IMR-90 (cell line): ENCODE measurements at regions not wholly inside any gene's neighbourhood (a gene's known extent, or its start where the extent isn't known, plus 50 kb on each side); places are given as distances from the start of the nearest gene placed in this dataset.

Experiments used
- ATAC-seq: fragments of 200-7000 bp; cut with Tn5 transposase; 2 replicates; pipeline ENCODE4 v1.9.1; 2020; ENCODE audit warnings: low read depth, mild to moderate bottlenecking, moderate library complexity
- BruUV-seq: library from RNA; stranded (reverse); fragments of 400-500 nt; replicated peaks from 2 replicates; lab custom pipeline; 2021; lab: Mats Ljungman, UMichigan
- CTCF ChIA-PET: fragments of 300-600 bp; formaldehyde crosslinking; extraction: SDS; loops from one replicate; lab custom pipeline; 2021; ENCODE audit warnings: antibody characterized with exemption; lab: Yijun Ruan, JAX
- POLR2A ChIA-PET: fragments of 300-600 bp; sonication (Branson Sonifier 250); formaldehyde crosslinking; loops from one replicate; lab custom pipeline; 2022; ENCODE audit warnings: antibody characterized with exemption; ENCODE audit not compliant: unreplicated experiment; lab: Charles Lee
- DNase-seq: peaks from one replicate; pipeline ENCODE4 v3.0.0; 2013
- H2AFZ ChIP-seq: replicated peaks from 2 replicates; pipeline ENCODE3; 2013; ENCODE audit warnings: low read length, mild to moderate bottlenecking; ENCODE audit not compliant: poor library complexity
- H2AK5ac ChIP-seq: 2 replicates; pipeline ENCODE4 v1.6.1; 2013; ENCODE audit warnings: low read depth, low read length, inconsistent platforms
- H2AK9ac ChIP-seq: replicated peaks from 2 replicates; pipeline ENCODE3; 2013; ENCODE audit warnings: mild to moderate bottlenecking, low read depth, low read length, moderate library complexity; ENCODE audit not compliant: poor library complexity
- H2BK120ac ChIP-seq: 2 replicates; pipeline ENCODE4 v1.6.1; 2013; ENCODE audit warnings: low read depth, low read length, inconsistent platforms
- H2BK15ac ChIP-seq: 3 replicates; pipeline ENCODE4 v1.6.1; 2013; ENCODE audit warnings: low read depth, low read length, inconsistent platforms
- H2BK20ac ChIP-seq: 2 replicates; pipeline ENCODE4 v1.6.1; 2013; ENCODE audit warnings: low read depth, mild to moderate bottlenecking, inconsistent platforms, low read length, moderate library complexity
- H2BK5ac ChIP-seq: 2 replicates; pipeline ENCODE4 v1.6.1; 2013; ENCODE audit warnings: mild to moderate bottlenecking, low read depth, low read length, inconsistent platforms; ENCODE audit not compliant: poor library complexity, severe bottlenecking
- H3K14ac ChIP-seq: replicated peaks from 2 replicates; pipeline ENCODE4 v1.6.1; 2013; ENCODE audit warnings: low read depth, low read length, inconsistent platforms
- H3K18ac ChIP-seq: 2 replicates; pipeline ENCODE4 v1.6.1; 2013; ENCODE audit warnings: low read depth, low read length, control low read depth
- H3K23ac ChIP-seq: 2 replicates; pipeline ENCODE4 v1.6.1; 2013; ENCODE audit warnings: low read depth, low read length, inconsistent platforms
- H3K27ac ChIP-seq: 2 replicates; pipeline ENCODE4 v1.5.1; 2013; ENCODE audit warnings: mild to moderate bottlenecking, control low read depth, low read length; ENCODE audit not compliant: insufficient read depth
- H3K27me3 ChIP-seq: 2 replicates; pipeline ENCODE4 v1.6.1; 2013; ENCODE audit warnings: low read length; ENCODE audit not compliant: control insufficient read depth, insufficient read depth
- H3K36me3 ChIP-seq: 2 replicates; pipeline ENCODE4 v1.6.1; 2013; ENCODE audit warnings: low read length, mixed read lengths; ENCODE audit not compliant: control insufficient read depth, insufficient read depth
- H3K4ac ChIP-seq: 2 replicates; pipeline ENCODE4 v1.6.1; 2013; ENCODE audit warnings: low read depth, low read length, inconsistent platforms
- H3K4me1 ChIP-seq: 2 replicates; pipeline ENCODE4 v1.6.1; 2013; ENCODE audit warnings: low read length, mixed read lengths; ENCODE audit not compliant: control insufficient read depth, insufficient read depth
- H3K4me2 ChIP-seq: 2 replicates; pipeline ENCODE4 v1.6.1; 2013; ENCODE audit warnings: low read depth, mild to moderate bottlenecking, control low read depth, low read length, moderate library complexity
- H3K4me3 ChIP-seq: 2 replicates; pipeline ENCODE4 v1.5.1; 2013; ENCODE audit warnings: low read depth, mild to moderate bottlenecking, control low read depth, low read length, moderate library complexity; ENCODE audit not compliant: insufficient read depth
- H3K56ac ChIP-seq: 2 replicates; pipeline ENCODE4 v1.6.1; 2013; ENCODE audit warnings: low read length, inconsistent platforms; ENCODE audit not compliant: insufficient read depth; ENCODE audit errors: extremely low read depth
- H3K79me1 ChIP-seq, 2 experiments: 2 replicates each; pipeline ENCODE4 v1.6.1; 2013; ENCODE audit warnings: low read length in 2 of 2, inconsistent platforms in 1 of 2, low read depth in 1 of 2
- H3K9ac ChIP-seq: 2 replicates; pipeline ENCODE4 v1.6.1; 2013; ENCODE audit warnings: low read depth, low read length, control low read depth
- H3K9me1 ChIP-seq: 2 replicates; pipeline ENCODE4 v1.6.1; 2013; ENCODE audit warnings: low read length, inconsistent platforms; ENCODE audit not compliant: insufficient read depth
- H3K9me3 ChIP-seq: 2 replicates; pipeline ENCODE4 v1.6.1; 2013; ENCODE audit warnings: low read length; ENCODE audit not compliant: control insufficient read depth, insufficient read depth
- H4K20me1 ChIP-seq: 2 replicates; pipeline ENCODE4 v1.6.1; 2013; ENCODE audit warnings: low read length, inconsistent platforms; ENCODE audit not compliant: insufficient read depth
- H4K5ac ChIP-seq: 2 replicates; pipeline ENCODE4 v1.6.1; 2013; ENCODE audit warnings: mild to moderate bottlenecking, low read depth, low read length, control low read depth
- H4K8ac ChIP-seq, 2 experiments: 2 replicates each; pipeline ENCODE4 v1.6.1; 2013; ENCODE audit warnings: low read depth in 2 of 2, low read length in 2 of 2, control low read depth in 1 of 2, inconsistent platforms in 1 of 2
- H4K91ac ChIP-seq: 2 replicates; pipeline ENCODE4 v1.6.1; 2013; ENCODE audit warnings: low read depth, low read length, inconsistent platforms; ENCODE audit not compliant: insufficient read depth
- BHLHE40 ChIP-seq: fragments of 150-350 bp; IDR thresholded peaks from 2 replicates; pipeline ENCODE4 v1.6.1; 2016; ENCODE audit warnings: mild to moderate bottlenecking, low read depth, low read length
- CEBPB ChIP-seq: IDR thresholded peaks from 2 replicates; pipeline ENCODE4 v1.6.1; 2012; ENCODE audit warnings: low read depth, low read length, improper control_type of control experiment
- CHD1 ChIP-seq: IDR thresholded peaks from 2 replicates; pipeline ENCODE4 v1.6.1; 2012; ENCODE audit warnings: low read depth, low read length, improper control_type of control experiment
- CTCF ChIP-seq: conservative IDR thresholded peaks from 2 replicates; pipeline ENCODE4 v1.5.1; 2012; ENCODE audit warnings: mild to moderate bottlenecking, low read depth, low read length, improper control_type of control experiment
- ELK1 ChIP-seq: fragments of 150-350 bp; IDR thresholded peaks from 2 replicates; pipeline ENCODE4 v1.6.1; 2016; ENCODE audit warnings: low read depth, mild to moderate bottlenecking, low read length, moderate library complexity, borderline replicate concordance
- FOS ChIP-seq: fragments of 150-350 bp; IDR thresholded peaks from 2 replicates; pipeline ENCODE4 v1.6.1; 2016; ENCODE audit warnings: low read depth, low read length
- MAFK ChIP-seq: IDR thresholded peaks from 2 replicates; pipeline ENCODE4 v1.6.1; 2012; ENCODE audit warnings: low read depth, low read length, improper control_type of control experiment
- MAZ ChIP-seq: IDR thresholded peaks from 2 replicates; pipeline ENCODE4 v1.6.1; 2012; ENCODE audit warnings: low read depth, mild to moderate bottlenecking, low read length, improper control_type of control experiment, moderate library complexity, borderline replicate concordance
- MXI1 ChIP-seq: IDR thresholded peaks from 2 replicates; pipeline ENCODE4 v1.6.1; 2012; ENCODE audit warnings: low read depth, mild to moderate bottlenecking, low read length, moderate library complexity, borderline replicate concordance
- NFE2L2 ChIP-seq: fragments of 150-350 bp; IDR thresholded peaks from 2 replicates; pipeline ENCODE4 v1.6.1; 2016; ENCODE audit warnings: low read depth, mild to moderate bottlenecking, low read length
- POLR2A ChIP-seq: IDR thresholded peaks from 2 replicates; pipeline ENCODE4 v1.6.1; 2012; ENCODE audit warnings: mild to moderate bottlenecking, low read depth, low read length
- RAD21 ChIP-seq: IDR thresholded peaks from 2 replicates; pipeline ENCODE4 v1.6.1; 2012; ENCODE audit warnings: low read length, improper control_type of control experiment
- RCOR1 ChIP-seq: IDR thresholded peaks from 2 replicates; pipeline ENCODE4 v1.6.1; 2012; ENCODE audit warnings: mild to moderate bottlenecking, low read length, improper control_type of control experiment; ENCODE audit not compliant: insufficient replicate concordance
- RFX5 ChIP-seq: IDR thresholded peaks from 2 replicates; pipeline ENCODE4 v1.8.0; 2012; ENCODE audit warnings: low read depth, mild to moderate bottlenecking, low read length, moderate library complexity
- SMC3 ChIP-seq: fragments of 150-350 bp; IDR thresholded peaks from 2 replicates; pipeline ENCODE4 v1.6.1; 2016; ENCODE audit warnings: low read depth, mild to moderate bottlenecking, antibody characterized with exemption, low read length, moderate library complexity
- USF2 ChIP-seq: fragments of 150-350 bp; IDR thresholded peaks from 2 replicates; pipeline ENCODE4 v1.6.1; 2017; ENCODE audit warnings: mild to moderate bottlenecking, antibody characterized with exemption, low read length, low read depth
- WGBS, 2 experiments: methylation state at CpG; one replicate each; pipeline versions ENCODE4 v1.1.5 to v1.1.7; 2013; ENCODE audit warnings: missing lambda C conversion rate in 2 of 2; ENCODE audit not compliant: insufficient read length in 1 of 2; ENCODE audit errors: extremely low coverage in 2 of 2; 5-methylcytosine and 5-hydroxymethylcytosine counted together
- dilution Hi-C: fragments of 300-500 bp; cut with HindIII; formaldehyde crosslinking; loops from one replicate; pipeline ENCODE4 v1.14.3; 2018; ENCODE audit warnings: low sequenced_read_pairs; ENCODE audit not compliant: unreplicated experiment
- in situ Hi-C: fragments of 300-500 bp; cut with MboI; formaldehyde crosslinking; loops from 3 replicates; pipeline ENCODE4 v1.14.3; 2019; ENCODE audit warnings: low sequenced_read_pairs, inconsistent platforms, mixed read lengths
- intact Hi-C: fragments of 100-400 bp; cut with micrococcal nuclease; formaldehyde crosslinking; loops from 2 replicates; pipeline ENCODE4 v1.10.0; 2022

GRCh38 chr3:178437236-178437635, 99.0 kb upstream of the KCNMB2 start:
- no peaks in the 10 kb centered on the region for H3K79me1 ChIP-seq
- no peak overlapping the region for H3K14ac ChIP-seq
- no peak overlapping the region for H2BK20ac ChIP-seq
- H3K9ac ChIP-seq, result no peak overlapping the region
- H3K9me1 ChIP-seq, result no peaks in the 10 kb centered on the region
- TF ChIP-seq USF2, result no peak
- TF ChIP-seq ELK1, result no peak
- no peak for TF ChIP-seq RFX5
- TF ChIP-seq MAZ, result no peak
- TF ChIP-seq RCOR1, result no peak
- no peak for TF ChIP-seq MAFK
- TF ChIP-seq CEBPB, result no peak
- no peak for TF ChIP-seq CHD1
- no peak for TF ChIP-seq BHLHE40
- no peak for TF ChIP-seq FOS
- no peak for TF ChIP-seq NFE2L2
- no peak for TF ChIP-seq POLR2A
- no peak for TF ChIP-seq CTCF
- no peak for TF ChIP-seq RAD21
- no peak for TF ChIP-seq MXI1
- TF ChIP-seq SMC3, result no peak
- no peaks in the 10 kb centered on the region for H3K9me3 ChIP-seq
- dilution Hi-C loops (no loop called here), in situ Hi-C loops (no loop called here), intact Hi-C loops (loop anchor here (2.0 to 10.0 kb wide), 3 partner anchors 268 to 884 kb away; no protein-coding TSS in a partner anchor)
- no peak overlapping the region for H2BK15ac ChIP-seq
- H3K4me3 ChIP-seq, result no peak overlapping the region
- H3K36me3 ChIP-seq, result no peaks in the 10 kb centered on the region
- H4K5ac ChIP-seq, result no peak overlapping the region
- no peaks in the 10 kb centered on the region for H4K20me1 ChIP-seq
- no peak overlapping the region for H2AK5ac ChIP-seq
- no peak overlapping the region for H3K4me2 ChIP-seq
- H2AFZ ChIP-seq, result no peak overlapping the region
- POLR2A ChIA-PET, result no interaction called here
- H2AK9ac ChIP-seq, result no peak overlapping the region
- no peak overlapping the region for H3K56ac ChIP-seq
- no peak for ATAC-seq
- no peak overlapping the region for H4K91ac ChIP-seq
- no peaks in the 10 kb centered on the region for H3K4me1 ChIP-seq
- H2BK120ac ChIP-seq, result no peak overlapping the region
- no peak overlapping the region for H3K23ac ChIP-seq
- no peak overlapping the region for H4K8ac ChIP-seq
- WGBS, 2 experiments, result no CpG with 5 or more reads among the region's 5 CpGs
- no peak overlapping the region for H3K27ac ChIP-seq
- no peak overlapping the region for H3K4ac ChIP-seq
- BruUV-seq, result no TSS peak
- CTCF ChIA-PET, result interaction anchor here (0.8 to 2.9 kb wide), 7 partner anchors 14 to 530 kb away, joined by 3 to 18 read pairs (median 3); no protein-coding TSS in a partner anchor
- H2BK5ac ChIP-seq, result no peak overlapping the region
- peaks cover 4% of the 10 kb centered on the region for H3K27me3 ChIP-seq
- DNase-seq, result no peak
- no peak overlapping the region for H3K18ac ChIP-seq
